Endothelial cell of umbilical vein (primary cell): ENCODE measurements at regions not wholly inside any gene's neighbourhood (a gene's known extent, or its start where the extent isn't known, plus 50 kb on each side); places are given as distances from the start of the nearest gene placed in this dataset.

Experiments
- BruUV-seq: library from RNA; stranded (reverse); fragments of 400-500 nt; replicated peaks from 2 replicates; lab custom pipeline; 2021; lab: Mats Ljungman, UMichigan
- CTCF ChIA-PET: fragments of 300-600, 350-600 bp; sonication (Branson Sonifier 250); formaldehyde crosslinking; loops from one replicate; lab custom pipeline; 2021; ENCODE audit warnings: antibody characterized with exemption, inconsistent platforms; lab: Charles Lee
- POLR2A ChIA-PET: fragments of 300-600, 350-600 bp; sonication (Branson Sonifier 250); formaldehyde crosslinking; loops from one replicate; lab custom pipeline; 2021; ENCODE audit warnings: antibody characterized with exemption, inconsistent platforms; lab: Charles Lee
- DNase-seq: peaks from one replicate; pipeline ENCODE4 v3.0.0-alpha.2; 2011; ENCODE audit warnings: low read depth, low spot score
- FAIRE-seq: peaks from 2 replicates; lab custom pipeline; 2011; peaks lifted over from hg19 to GRCh38; lab: Jason Lieb, UNC
- H2AFZ ChIP-seq: 2 replicates; pipeline ENCODE4 v1.6.0; 2012; ENCODE audit warnings: low read depth, low read length, control low read depth, inconsistent platforms
- H3K27ac ChIP-seq: 2 replicates; pipeline ENCODE4 v1.5.1; 2011; ENCODE audit warnings: low read depth, mild to moderate bottlenecking, control low read depth, low read length, moderate library complexity; ENCODE audit not compliant: insufficient read depth
- H3K27me3 ChIP-seq, 2 experiments: 2 replicates each; pipeline versions ENCODE4 v1.6.0 to v1.6.1; 2011; ENCODE audit warnings: low read length in 2 of 2, mixed read lengths in 1 of 2; ENCODE audit not compliant: control insufficient read depth in 2 of 2, insufficient read depth in 2 of 2
- H3K36me3 ChIP-seq, 2 experiments: 2 replicates in 1 of 2; 3 replicates in 1 of 2; pipeline ENCODE4 v1.5.1; 2011; ENCODE audit warnings: low read length in 2 of 2, mild to moderate bottlenecking in 1 of 2, moderate library complexity in 1 of 2; ENCODE audit not compliant: control insufficient read depth in 2 of 2, insufficient read depth in 2 of 2; ENCODE audit errors: extremely low read depth in 1 of 2
- H3K4me1 ChIP-seq: 3 replicates; pipeline ENCODE4 v1.5.1; 2011; ENCODE audit warnings: mild to moderate bottlenecking, low read length; ENCODE audit not compliant: control insufficient read depth, insufficient read depth; ENCODE audit errors: extremely low read depth
- H3K4me2 ChIP-seq: 2 replicates; pipeline ENCODE4 v1.6.1; 2011; ENCODE audit warnings: low read length, control low read depth, mixed read lengths; ENCODE audit not compliant: insufficient read depth
- H3K4me3 ChIP-seq, 3 experiments: fragments of 200-600 bp in 1 of 3; sonication (generic), shearing (Covaris generic) in 1 of 3; replicated peaks in 1 of 3; 2 replicates each; pipeline ENCODE4 v1.5.1; 2011 to 2016; ENCODE audit warnings: control low read depth in 3 of 3, low read length in 3 of 3, mild to moderate bottlenecking in 2 of 3, inconsistent platforms in 1 of 3, low read depth in 1 of 3, moderate library complexity in 1 of 3; ENCODE audit not compliant: insufficient read depth in 1 of 3
- H3K79me2 ChIP-seq: 2 replicates; pipeline ENCODE4 v1.6.0; 2012; ENCODE audit warnings: low read length, inconsistent platforms; ENCODE audit not compliant: control insufficient read depth, insufficient read depth
- H3K9ac ChIP-seq: replicated peaks from 2 replicates; pipeline ENCODE3; 2011; ENCODE audit warnings: low read length, control low read depth; ENCODE audit not compliant: insufficient read depth; ENCODE audit errors: extremely low read depth
- H3K9me1 ChIP-seq: replicated peaks from 3 replicates; pipeline ENCODE4 v1.6.0; 2011; ENCODE audit warnings: mild to moderate bottlenecking, low read length; ENCODE audit not compliant: control insufficient read depth, insufficient read depth; ENCODE audit errors: extremely low read depth
- H3K9me3 ChIP-seq: replicated peaks from 2 replicates; pipeline ENCODE4 v1.5.1; 2012; ENCODE audit warnings: low read length, inconsistent platforms; ENCODE audit not compliant: control insufficient read depth, insufficient read depth
- H4K20me1 ChIP-seq: replicated peaks from 2 replicates; pipeline ENCODE3; 2011; ENCODE audit warnings: mild to moderate bottlenecking, low read length; ENCODE audit not compliant: control insufficient read depth, insufficient read depth; ENCODE audit errors: extremely low read depth
- EZH2 ChIP-seq: IDR thresholded peaks from 2 replicates; pipeline ENCODE4 v1.6.1; 2012; ENCODE audit warnings: borderline replicate concordance, low read depth, mild to moderate bottlenecking, moderate library complexity, low read length, inconsistent platforms; ENCODE audit not compliant: severe bottlenecking
- FOS ChIP-seq: IDR thresholded peaks from 2 replicates; pipeline ENCODE4 v1.6.1; 2011; ENCODE audit warnings: mild to moderate bottlenecking, low read length, moderate library complexity, borderline replicate concordance; ENCODE audit not compliant: insufficient read depth
- MAX ChIP-seq: IDR thresholded peaks from 2 replicates; pipeline ENCODE4 v1.6.1; 2011; ENCODE audit not compliant: insufficient read depth, insufficient read length
- POLR2A ChIP-seq: IDR thresholded peaks from 2 replicates; pipeline ENCODE4 v1.6.1; 2012; ENCODE audit warnings: low read depth, mild to moderate bottlenecking, control low read depth, low read length
- POLR2AphosphoS5 ChIP-seq: IDR thresholded peaks from 2 replicates; pipeline ENCODE4 v1.6.1; 2012; ENCODE audit warnings: low read depth, mild to moderate bottlenecking, control low read depth, low read length, moderate library complexity; ENCODE audit not compliant: insufficient read depth
- dilution Hi-C: fragments of 300-500 bp; cut with MboI; formaldehyde crosslinking; loops from one replicate; pipeline ENCODE4 v1.15.0; 2019; ENCODE audit warnings: low sequenced_read_pairs; ENCODE audit not compliant: extremely low pct_ligation_motif_present
- intact Hi-C: fragments of 100-400 bp; cut with micrococcal nuclease; formaldehyde crosslinking; loops from one replicate; pipeline ENCODE4 v1.10.0; 2022

- intact Hi-C loops (no loop called here), dilution Hi-C loops (no loop called here)
- no peak for FAIRE-seq
- H3K4me1 ChIP-seq = no peaks in the 10 kb centered on the region
- H3K9me1 ChIP-seq = no peaks in the 10 kb centered on the region
- peak; percentile 10 for TF ChIP-seq FOS
- no peak for TF ChIP-seq MAX
- ChIA-PET POLR2A (no interaction called here), CTCF (no interaction called here)
- H3K4me2 ChIP-seq = no peak overlapping the region
- BruUV-seq = no TSS peak
- H2AFZ ChIP-seq = no peak overlapping the region
- DNase-seq = no peak
- H3K9me3 ChIP-seq = no peaks in the 10 kb centered on the region
- H3K36me3 ChIP-seq = no peaks in the 10 kb centered on the region
- H3K27ac ChIP-seq = no peak overlapping the region
- no peak overlapping the region for H3K9ac ChIP-seq
- no peaks in the 10 kb centered on the region for H3K79me2 ChIP-seq
- no peak overlapping the region for H3K4me3 ChIP-seq
- peaks cover 4 to 12% of the 10 kb centered on the region in 2 experiments for H3K27me3 ChIP-seq
- H4K20me1 ChIP-seq = no peaks in the 10 kb centered on the region
Observed at GRCh38 chr2:180130403-180130802, 123.3 kb upstream of the CWC22 start.

- dilution Hi-C loops = no loop called here
- Histone ChIP-seq H3K4me1 (no peaks in the 10 kb centered on the region), H3K36me3 (no peaks in the 10 kb centered on the region), H3K9ac (no peak overlapping the region), H3K27me3 (peaks cover 4 to 12% of the 10 kb centered on the region in 2 experiments), H3K4me2 (no peak overlapping the region), H3K9me1 (no peaks in the 10 kb centered on the region), H2AFZ (no peak overlapping the region), H3K9me3 (no peaks in the 10 kb centered on the region), H3K27ac (no peak overlapping the region), H3K79me2 (no peaks in the 10 kb centered on the region), H3K4me3 (no peak overlapping the region), H4K20me1 (no peaks in the 10 kb centered on the region)
- ChIA-PET CTCF (interaction anchor here (0.8 to 1.5 kb wide), 2 partner anchors 930 to 1586 kb away, joined by 4 to 6 read pairs; no protein-coding TSS in a partner anchor), POLR2A (no interaction called here)
- DNase-seq (no peak), FAIRE-seq (no peak)
- TF ChIP-seq POLR2AphosphoS5 (no peak), POLR2A (no peak), EZH2 (no peak)
- intact Hi-C loops = loop anchor here (5.0 kb wide), 1 partner anchor 943 kb away; no protein-coding TSS in a partner anchor
- BruUV-seq = no TSS peak
Observed at GRCh38 chr2:180128861-180129260, 121.8 kb upstream of the CWC22 start.
